ENCODE measurements at regions not wholly inside any gene's neighbourhood (a gene's known extent, or its start where the extent isn't known, plus 50 kb on each side); places are given as distances from the start of the nearest gene placed in this dataset.
"Not testable (repeated sequence)": the region's sequence is repeated elsewhere in the genome, so short reads cannot be mapped to it uniquely, and the experiment has no call there.

- intact Hi-C loops (cut with DNase I): no loop called here
- DNase-seq (ENCODE audit: missing footprints): no peak
Observed at GRCh38 chr6:67775333-67775732, 859.7 kb upstream of the ADGRB3 start.

DNA sequence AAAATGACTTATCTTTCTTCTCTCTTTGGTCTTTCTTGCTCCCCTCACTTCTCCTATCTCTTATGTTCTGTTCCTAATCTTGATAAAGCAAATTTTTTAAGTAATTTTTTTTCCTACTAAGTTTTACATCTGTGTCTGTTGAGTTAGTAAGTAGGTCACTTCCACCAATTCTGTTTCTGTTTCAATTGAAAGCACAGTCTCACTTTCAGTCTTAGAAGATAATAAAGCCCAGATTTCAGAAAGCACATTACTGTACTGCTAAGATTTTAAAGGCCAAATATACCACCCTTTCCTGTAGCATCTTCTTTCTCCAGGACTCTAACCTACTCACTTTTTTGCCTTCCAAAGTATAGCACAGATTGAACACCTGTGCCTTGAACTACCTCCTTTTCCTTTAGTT lies 866.1 kb upstream of the ADGRB3 start:
- DNase-seq (ENCODE audit: missing footprints) (no peak), ATAC-seq (no peak)
- intact Hi-C loops (cut with DNase I): no loop called here

More at GRCh38 chr6:67775333-67775732, 859.7 kb upstream of the ADGRB3 start:
- no peak for ATAC-seq

- intact Hi-C loops (cut with DNase I); ATAC-seq: not testable (repeated sequence)
Observed at GRCh38 chr6:67767046-67767822, 867.8 kb upstream of the ADGRB3 start.

GRCh38 chr6:67766057-67766456 lies 869.0 kb upstream of the ADGRB3 start:
- DNase-seq (ENCODE audit: missing footprints): no peak
- ATAC-seq: no peak
- intact Hi-C loops (cut with DNase I): no loop called here

More at GRCh38 chr6:67767046-67767822, 867.8 kb upstream of the ADGRB3 start:
- DNase-seq (ENCODE audit: missing footprints): not testable (repeated sequence)

GRCh38 chr6:67759001-67759400 lies 876.1 kb upstream of the ADGRB3 start:
- intact Hi-C loops (cut with DNase I): no loop called here
- DNase-seq (ENCODE audit: missing footprints): no peak
- no peak for ATAC-seq

GRCh38 chr6:67757465-67758033 lies 877.5 kb upstream of the ADGRB3 start:
- ATAC-seq: no peak
- DNase-seq (ENCODE audit: missing footprints): no peak
- intact Hi-C loops (cut with DNase I): no loop called here

DNA sequence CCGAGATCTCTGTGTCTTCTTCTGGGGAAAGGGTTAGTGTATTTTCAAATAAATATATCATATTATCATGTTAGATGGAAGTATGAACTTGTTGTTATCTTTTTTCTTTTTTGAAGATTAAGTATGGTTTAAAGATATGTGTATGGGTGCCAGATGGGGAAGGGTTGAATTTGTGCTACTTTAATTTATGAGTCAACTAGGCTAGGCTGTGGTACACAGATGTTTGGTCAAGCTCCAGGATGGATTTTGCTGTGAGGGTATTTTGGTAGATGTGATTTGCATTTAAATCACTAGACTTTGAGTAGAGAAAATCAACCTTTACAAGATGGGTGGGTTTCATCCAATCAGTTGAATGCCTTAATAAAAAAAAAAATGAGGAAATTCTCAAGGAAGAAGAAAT lies 886.6 kb upstream of the ADGRB3 start:
- DNase-seq (ENCODE audit: missing footprints) (no peak), ATAC-seq (no peak)

GRCh38 chr6:67736816-67737215 lies 898.3 kb upstream of the ADGRB3 start:
- DNase-seq (ENCODE audit: missing footprints) (no peak), ATAC-seq (no peak)
- intact Hi-C loops (cut with DNase I): no loop called here

More for the DNA sequence above, 886.6 kb upstream of the ADGRB3 start:
- intact Hi-C loops (cut with DNase I): no loop called here

- DNase-seq (ENCODE audit: missing footprints) (no peak), ATAC-seq (no peak)
- intact Hi-C loops (cut with DNase I): no loop called here
Observed at GRCh38 chr6:67736161-67736560, 898.9 kb upstream of the ADGRB3 start.

DNA sequence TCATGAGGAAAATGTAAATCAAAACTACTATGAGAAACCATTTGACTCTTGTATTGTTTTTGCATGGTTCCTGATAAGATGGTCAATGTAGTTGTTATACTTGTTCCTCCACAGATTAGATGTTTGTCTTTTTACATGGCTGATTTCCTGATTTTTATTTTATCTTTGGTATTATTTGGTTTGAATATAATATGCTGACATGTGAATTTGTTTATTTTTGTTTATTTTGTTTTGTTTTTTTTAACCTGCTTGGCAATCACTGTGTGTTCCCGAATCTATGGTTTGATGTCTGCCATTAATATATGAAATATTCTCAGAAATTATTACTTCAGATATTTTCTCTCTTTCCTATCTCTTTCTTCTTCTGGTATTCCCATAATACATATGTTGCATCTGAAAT lies 899.5 kb upstream of the ADGRB3 start:
- ATAC-seq (no peak), DNase-seq (ENCODE audit: missing footprints) (no peak)
- intact Hi-C loops (cut with DNase I): no loop called here

GRCh38 chr6:67722861-67723261 lies 912.2 kb upstream of the ADGRB3 start:
- intact Hi-C loops (cut with DNase I): no loop called here
- DNase-seq (ENCODE audit: missing footprints) (no peak), ATAC-seq (no peak)

GRCh38 chr6:67717281-67717680 lies 917.8 kb upstream of the ADGRB3 start:
- ATAC-seq (no peak), DNase-seq (ENCODE audit: missing footprints) (no peak)
- intact Hi-C loops (cut with DNase I): no loop called here

GRCh38 chr6:67706388-67706787 lies 928.7 kb upstream of the ADGRB3 start:
- DNase-seq (ENCODE audit: missing footprints): no peak
- no peak for ATAC-seq
- intact Hi-C loops (cut with DNase I): no loop called here

DNA sequence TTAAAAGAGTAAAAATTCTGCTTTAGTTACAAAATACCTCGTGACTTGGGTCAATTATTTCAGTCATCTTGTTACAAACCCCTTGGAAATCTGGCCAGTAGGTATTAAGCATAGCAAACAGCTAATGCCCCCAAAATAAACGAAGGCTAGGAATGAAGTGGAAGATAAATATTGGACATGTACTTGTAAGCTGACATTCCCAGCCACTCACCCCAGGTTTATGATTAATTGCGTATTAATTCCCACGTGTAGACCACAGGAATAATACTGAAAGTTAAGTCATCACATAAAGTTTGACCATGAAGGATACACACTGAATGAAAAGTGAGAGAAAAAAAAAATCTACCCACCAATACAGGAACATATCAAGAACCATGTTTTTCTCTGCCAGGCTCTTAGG lies 936.5 kb upstream of the ADGRB3 start:
- no peak for ATAC-seq
- intact Hi-C loops (cut with DNase I): no loop called here
- DNase-seq (ENCODE audit: missing footprints): no peak

- no peak for ATAC-seq
- DNase-seq (ENCODE audit: missing footprints): no peak
- intact Hi-C loops (cut with DNase I): no loop called here
Observed at GRCh38 chr6:67694127-67694526, 941.0 kb upstream of the ADGRB3 start.

DNA sequence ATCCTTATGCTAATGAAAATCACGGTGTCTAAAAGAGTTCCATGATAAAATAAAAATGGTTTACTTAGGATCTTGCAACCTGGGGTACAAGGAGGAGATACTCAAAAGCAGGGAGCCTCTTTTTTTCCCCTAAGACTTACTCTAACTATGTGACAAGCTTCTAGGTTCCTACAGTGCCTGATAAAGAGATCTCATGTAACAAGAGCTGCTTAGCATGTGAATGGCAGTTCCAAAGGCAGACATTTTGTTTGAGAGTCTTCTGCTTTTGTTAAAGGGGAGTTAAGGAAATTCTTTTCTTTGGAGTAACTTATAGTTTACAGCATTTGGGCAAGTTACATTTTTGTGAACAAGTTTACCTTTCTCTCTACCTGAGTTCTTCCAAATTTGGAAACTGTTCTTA lies 945.8 kb upstream of the ADGRB3 start:
- ATAC-seq (no peak), DNase-seq (ENCODE audit: missing footprints) (no peak)
- intact Hi-C loops (cut with DNase I): no loop called here

DNA sequence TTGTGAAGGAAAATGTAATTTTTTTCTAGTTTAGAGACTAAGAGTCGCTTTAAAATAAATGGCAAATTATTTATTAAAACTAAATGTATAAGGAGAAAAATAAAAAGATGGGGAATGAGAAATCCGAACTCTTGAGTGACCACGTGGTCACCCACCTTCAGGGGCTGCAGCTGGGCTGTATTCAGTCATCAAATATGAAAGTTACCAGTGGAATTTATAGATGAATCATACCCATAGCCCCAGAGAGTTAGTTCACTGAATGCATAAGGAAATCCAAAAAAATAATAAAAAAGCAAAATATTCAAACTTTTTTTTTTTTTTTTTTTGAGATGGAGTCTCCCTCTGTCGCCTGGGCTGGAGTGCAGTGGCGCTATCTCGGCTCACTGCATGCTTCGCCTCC lies 947.7 kb upstream of the ADGRB3 start:
- intact Hi-C loops (cut with DNase I): no loop called here
- DNase-seq (ENCODE audit: missing footprints) (no peak), ATAC-seq (no peak)

- intact Hi-C loops (cut with DNase I); DNase-seq (ENCODE audit: missing footprints); ATAC-seq: not testable (repeated sequence)
Observed at GRCh38 chr6:67686225-67686624, 948.9 kb upstream of the ADGRB3 start.

GRCh38 chr6:67683960-67684359 lies 951.1 kb upstream of the ADGRB3 start:
- DNase-seq (ENCODE audit: missing footprints): no peak
- ATAC-seq: no peak
- intact Hi-C loops (cut with DNase I): no loop called here

- DNase-seq (ENCODE audit: missing footprints) (no peak), ATAC-seq (no peak)
- intact Hi-C loops (cut with DNase I): no loop called here
Observed at GRCh38 chr6:67680297-67680932, 954.7 kb upstream of the ADGRB3 start.

All from Right ventricle myocardium inferior (tissue), 1 donor.